ENCODE measurements at regions not wholly inside any gene's neighbourhood (a gene's known extent, or its start where the extent isn't known, plus 50 kb on each side); places are given as distances from the start of the nearest gene placed in this dataset.
"Not testable (repeated sequence)": the region's sequence is repeated elsewhere in the genome, so short reads cannot be mapped to it uniquely, and the experiment has no call there.

- no peak overlapping the region for H3K4me3 ChIP-seq (ENCODE audit: low read depth, low read length)
- no peak for DNase-seq (ENCODE audit: low read depth)
Observed at GRCh38 chr15:67941648-67942310, 101.9 kb upstream of the RNU6-1 start.

- no peak for DNase-seq (ENCODE audit: low read depth)
- no peak overlapping the region for H3K4me3 ChIP-seq (ENCODE audit: low read depth, low read length)
Observed at GRCh38 chr15:67943475-67943874, 103.6 kb upstream of the RNU6-1 start.

- DNase-seq (ENCODE audit: low read depth), result peak; percentile 51
Observed at GRCh38 chr15:67944010-67944641, 104.3 kb upstream of the RNU6-1 start.

GRCh38 chr15:67945131-67945530, 105.3 kb upstream of the RNU6-1 start:
- DNase-seq (ENCODE audit: low read depth), result no peak
- no peak overlapping the region for H3K4me3 ChIP-seq (ENCODE audit: low read depth, low read length)

More at GRCh38 chr15:67944010-67944641, 104.3 kb upstream of the RNU6-1 start:
- H3K4me3 ChIP-seq (ENCODE audit: low read depth, low read length), result no peak overlapping the region

- DNase-seq (ENCODE audit: low read depth), result no peak
Observed at GRCh38 chr15:67945951-67946700, 106.3 kb upstream of the RNU6-1 start.

GRCh38 chr15:67946701-67947100, 106.9 kb upstream of the RNU6-1 start:
- no peak for DNase-seq (ENCODE audit: low read depth)
- no peak overlapping the region for H3K4me3 ChIP-seq (ENCODE audit: low read depth, low read length)

More at GRCh38 chr15:67945951-67946700, 106.3 kb upstream of the RNU6-1 start:
- H3K4me3 ChIP-seq (ENCODE audit: low read depth, low read length), result no peak overlapping the region

- H3K4me3 ChIP-seq (ENCODE audit: low read depth, low read length), result no peak overlapping the region
Observed at GRCh38 chr15:67947254-67948039, 106.7 kb upstream of the PIAS1 start.

GRCh38 chr15:67948215-67948614, 105.9 kb upstream of the PIAS1 start:
- DNase-seq (ENCODE audit: low read depth), result no peak
- H3K4me3 ChIP-seq (ENCODE audit: low read depth, low read length), result no peak overlapping the region

More at GRCh38 chr15:67947254-67948039, 106.7 kb upstream of the PIAS1 start:
- no peak for DNase-seq (ENCODE audit: low read depth)

- DNase-seq (ENCODE audit: low read depth); H3K4me3 ChIP-seq (ENCODE audit: low read depth, low read length): not testable (repeated sequence)
Observed at GRCh38 chr15:67951187-67951586, 102.9 kb upstream of the PIAS1 start.

- no peak for DNase-seq (ENCODE audit: low read depth)
- H3K4me3 ChIP-seq (ENCODE audit: low read depth, low read length), result no peak overlapping the region
Observed at GRCh38 chr15:67953299-67953698, 100.8 kb upstream of the PIAS1 start.

GRCh38 chr15:67955252-67955651, 98.9 kb upstream of the PIAS1 start:
- no peak for DNase-seq (ENCODE audit: low read depth)
- H3K4me3 ChIP-seq (ENCODE audit: low read depth, low read length), result no peak overlapping the region

GRCh38 chr15:67957435-67958132, 96.5 kb upstream of the PIAS1 start:
- H3K4me3 ChIP-seq (ENCODE audit: low read depth, low read length), result no peak overlapping the region
- DNase-seq (ENCODE audit: low read depth), result no peak

- DNase-seq (ENCODE audit: low read depth), result no peak
- H3K4me3 ChIP-seq (ENCODE audit: low read depth, low read length), result peak overlapping the region; percentile 48
Observed at GRCh38 chr15:67967871-67968431, 86.2 kb upstream of the PIAS1 start.

- peak overlapping the region; percentile 48 for H3K4me3 ChIP-seq (ENCODE audit: low read depth, low read length)
- no peak for DNase-seq (ENCODE audit: low read depth)
Observed at GRCh38 chr15:67968564-67968963, 85.6 kb upstream of the PIAS1 start.

GRCh38 chr15:67968966-67969365, 85.1 kb upstream of the PIAS1 start:
- H3K4me3 ChIP-seq (ENCODE audit: low read depth, low read length), result no peak overlapping the region
- DNase-seq (ENCODE audit: low read depth), result no peak

GRCh38 chr15:67969892-67970291, 84.2 kb upstream of the PIAS1 start:
- no peak for DNase-seq (ENCODE audit: low read depth)
- no peak overlapping the region for H3K4me3 ChIP-seq (ENCODE audit: low read depth, low read length)

GRCh38 chr15:67972377-67972776, 81.7 kb upstream of the PIAS1 start:
- no peak for DNase-seq (ENCODE audit: low read depth)
- no peak overlapping the region for H3K4me3 ChIP-seq (ENCODE audit: low read depth, low read length)

GRCh38 chr15:67973846-67974245, 80.3 kb upstream of the PIAS1 start:
- no peak for DNase-seq (ENCODE audit: low read depth)
- H3K4me3 ChIP-seq (ENCODE audit: low read depth, low read length), result no peak overlapping the region

Data from skeletal muscle cell (primary cell).